Adrenal gland (tissue), 5 donors: ENCODE measurements at regions not wholly inside any gene's neighbourhood (a gene's known extent, or its start where the extent isn't known, plus 50 kb on each side); places are given as distances from the start of the nearest gene placed in this dataset.

Source experiments
- POLR2A ChIP-seq, 2 donors: fragments of 450-650 bp; IDR thresholded peaks; one replicate each; pipeline ENCODE4 v1.6.1; 2017; ENCODE audit warnings: antibody characterized with exemption in 2 of 2, mild to moderate bottlenecking in 2 of 2, moderate library complexity in 1 of 2
- TF ChIP-seq, protein P1 (sequence below), 6 experiments: fragments of 450-650 bp in 4 of 6; fragments of 200-600 bp in 2 of 6; sonication (generic) in 1 of 6; IDR thresholded peaks; 1 replicate in 5 of 6; 2 replicates in 1 of 6; pipeline versions ENCODE4 v1.5.1 to v1.8.0; 2016 to 2021; ENCODE audit warnings: antibody characterized with exemption in 6 of 6, mild to moderate bottlenecking in 2 of 6, moderate library complexity in 1 of 6
- donor health status: DM: no; HTN: no; CAD: no.

DNA sequence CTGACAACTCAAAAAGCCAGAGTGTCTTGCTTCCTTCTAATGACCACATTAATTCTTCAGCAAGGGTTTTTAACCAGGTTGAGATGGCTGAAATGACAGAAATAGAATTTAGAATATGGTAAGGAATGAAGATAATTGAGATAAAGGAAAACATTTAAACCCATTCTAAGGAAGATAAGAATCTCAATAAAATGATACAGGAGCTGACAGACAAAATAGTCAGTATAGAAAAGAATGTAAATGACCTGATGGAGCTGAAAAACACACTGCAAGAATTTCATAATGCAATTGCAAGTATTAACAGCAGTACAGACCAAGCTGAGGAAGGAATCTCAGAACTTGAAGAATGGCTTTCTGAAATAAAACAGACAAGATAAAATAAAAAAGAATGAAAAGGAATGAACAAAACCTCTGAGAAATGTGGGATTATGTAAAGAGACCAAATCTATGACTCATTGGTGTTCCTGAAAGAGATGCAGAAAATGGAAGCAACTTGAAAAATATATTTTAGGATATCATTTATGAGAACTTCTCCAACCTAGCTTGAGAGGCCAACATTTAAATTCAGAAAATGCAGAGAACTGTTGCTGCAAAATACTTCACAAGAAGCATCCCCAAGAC is 87.1 kb downstream of the SAMD9 start:
- TF ChIP-seq POLR2A (IDR thresholded peaks at IDR 0.05) = no peak
- TF ChIP-seq, protein P1, sequence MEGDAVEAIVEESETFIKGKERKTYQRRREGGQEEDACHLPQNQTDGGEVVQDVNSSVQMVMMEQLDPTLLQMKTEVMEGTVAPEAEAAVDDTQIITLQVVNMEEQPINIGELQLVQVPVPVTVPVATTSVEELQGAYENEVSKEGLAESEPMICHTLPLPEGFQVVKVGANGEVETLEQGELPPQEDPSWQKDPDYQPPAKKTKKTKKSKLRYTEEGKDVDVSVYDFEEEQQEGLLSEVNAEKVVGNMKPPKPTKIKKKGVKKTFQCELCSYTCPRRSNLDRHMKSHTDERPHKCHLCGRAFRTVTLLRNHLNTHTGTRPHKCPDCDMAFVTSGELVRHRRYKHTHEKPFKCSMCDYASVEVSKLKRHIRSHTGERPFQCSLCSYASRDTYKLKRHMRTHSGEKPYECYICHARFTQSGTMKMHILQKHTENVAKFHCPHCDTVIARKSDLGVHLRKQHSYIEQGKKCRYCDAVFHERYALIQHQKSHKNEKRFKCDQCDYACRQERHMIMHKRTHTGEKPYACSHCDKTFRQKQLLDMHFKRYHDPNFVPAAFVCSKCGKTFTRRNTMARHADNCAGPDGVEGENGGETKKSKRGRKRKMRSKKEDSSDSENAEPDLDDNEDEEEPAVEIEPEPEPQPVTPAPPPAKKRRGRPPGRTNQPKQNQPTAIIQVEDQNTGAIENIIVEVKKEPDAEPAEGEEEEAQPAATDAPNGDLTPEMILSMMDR (IDR thresholded peaks at IDR 0.05) = no peak
